ENCODE measurements at regions not wholly inside any gene's neighbourhood (a gene's known extent, or its start where the extent isn't known, plus 50 kb on each side); places are given as distances from the start of the nearest gene placed in this dataset.

DNA sequence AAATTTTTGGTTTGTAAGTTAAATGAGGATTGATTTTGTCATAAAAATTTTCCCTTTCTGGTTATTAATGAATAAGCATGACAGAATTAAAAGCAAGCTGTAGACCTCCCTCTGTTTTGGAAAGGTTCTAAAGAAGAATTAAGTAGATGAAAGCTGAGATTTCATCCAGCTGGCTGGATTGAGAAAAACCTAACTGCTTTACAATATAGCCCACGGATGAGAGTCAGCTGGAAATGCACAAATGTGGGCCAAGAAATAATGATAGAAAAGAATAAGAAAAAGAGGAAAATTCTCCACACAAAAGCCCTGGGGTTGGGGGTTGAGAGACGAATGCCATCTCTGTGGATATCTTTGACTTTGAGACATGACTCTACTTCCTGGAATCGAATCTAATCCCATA lies 631.6 kb downstream of the HDGFL1 start:
- Histone ChIP-seq H3K9me3 (no peaks in the 10 kb centered on the region), H3K27ac (no peak overlapping the region), H3K4me3 (replicated peaks in 1 of 3) (no peak overlapping the region), H3K4me1 (no peaks in the 10 kb centered on the region), H3K36me3 (no peaks in the 10 kb centered on the region), H3K27me3 (no peaks in the 10 kb centered on the region)
- WGBS, 2 donors: 74 to 89% methylated on average over 3 of the region's 3 CpGs
- TF ChIP-seq, protein P1, sequence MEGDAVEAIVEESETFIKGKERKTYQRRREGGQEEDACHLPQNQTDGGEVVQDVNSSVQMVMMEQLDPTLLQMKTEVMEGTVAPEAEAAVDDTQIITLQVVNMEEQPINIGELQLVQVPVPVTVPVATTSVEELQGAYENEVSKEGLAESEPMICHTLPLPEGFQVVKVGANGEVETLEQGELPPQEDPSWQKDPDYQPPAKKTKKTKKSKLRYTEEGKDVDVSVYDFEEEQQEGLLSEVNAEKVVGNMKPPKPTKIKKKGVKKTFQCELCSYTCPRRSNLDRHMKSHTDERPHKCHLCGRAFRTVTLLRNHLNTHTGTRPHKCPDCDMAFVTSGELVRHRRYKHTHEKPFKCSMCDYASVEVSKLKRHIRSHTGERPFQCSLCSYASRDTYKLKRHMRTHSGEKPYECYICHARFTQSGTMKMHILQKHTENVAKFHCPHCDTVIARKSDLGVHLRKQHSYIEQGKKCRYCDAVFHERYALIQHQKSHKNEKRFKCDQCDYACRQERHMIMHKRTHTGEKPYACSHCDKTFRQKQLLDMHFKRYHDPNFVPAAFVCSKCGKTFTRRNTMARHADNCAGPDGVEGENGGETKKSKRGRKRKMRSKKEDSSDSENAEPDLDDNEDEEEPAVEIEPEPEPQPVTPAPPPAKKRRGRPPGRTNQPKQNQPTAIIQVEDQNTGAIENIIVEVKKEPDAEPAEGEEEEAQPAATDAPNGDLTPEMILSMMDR (IDR thresholded peaks at IDR 0.05): no peak
- no peak for TF ChIP-seq POLR2A (IDR thresholded peaks at IDR 0.05)
- intact Hi-C loops (cut with DNase I): no loop called here
- no peak for DNase-seq

DNA sequence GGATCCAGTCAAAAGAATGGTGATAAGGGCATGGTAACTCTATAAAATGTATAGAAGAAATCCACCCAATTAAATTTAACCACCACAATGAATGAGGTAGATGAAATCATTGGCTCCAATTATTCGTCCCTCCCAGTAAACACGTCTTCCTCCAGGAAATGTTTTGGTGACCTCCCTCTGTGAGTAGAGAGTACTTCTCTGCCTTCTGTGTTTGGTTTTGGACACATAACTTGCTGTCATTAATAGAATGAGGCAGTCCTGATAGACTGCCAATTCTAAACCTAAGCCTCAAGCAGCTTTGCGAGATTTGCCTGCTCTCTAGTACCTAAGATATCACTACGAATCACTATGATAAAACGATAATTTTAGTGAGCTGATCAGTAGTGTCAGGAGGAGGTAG lies 632.8 kb downstream of the HDGFL1 start:
- no peaks in the 10 kb centered on the region for H3K27me3 ChIP-seq
- H3K4me3 ChIP-seq (replicated peaks in 1 of 3): no peak overlapping the region
- TF ChIP-seq, protein P1 (IDR thresholded peaks at IDR 0.05): no peak
- TF ChIP-seq POLR2A (IDR thresholded peaks at IDR 0.05): no peak
- no peak for DNase-seq
- H3K9me3 ChIP-seq: no peaks in the 10 kb centered on the region
- intact Hi-C loops (cut with DNase I): no loop called here
- no peak overlapping the region for H3K27ac ChIP-seq
- no peaks in the 10 kb centered on the region for H3K4me1 ChIP-seq
- H3K36me3 ChIP-seq: no peaks in the 10 kb centered on the region
- WGBS, 2 donors: 45 to 80% methylated on average over 5 of the region's 5 CpGs

DNA sequence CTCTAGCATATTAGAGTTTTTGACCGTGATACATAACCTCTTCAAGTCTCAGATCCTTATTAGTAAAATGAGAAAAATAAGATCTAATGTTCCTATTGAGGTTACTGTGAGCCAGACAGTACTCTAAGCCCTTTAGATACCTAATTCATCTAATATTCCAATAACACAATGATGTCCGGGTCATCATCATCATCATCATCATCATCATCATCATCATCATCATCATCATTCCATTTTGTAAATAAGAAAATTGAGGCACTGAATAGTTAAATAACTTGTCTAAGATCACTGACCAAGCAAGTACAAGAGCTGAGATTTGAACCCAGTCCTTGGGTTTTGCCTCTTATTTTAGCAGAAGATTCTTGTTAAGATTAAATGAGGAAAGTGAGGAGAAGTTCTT lies 643.0 kb downstream of the HDGFL1 start:
- intact Hi-C loops (cut with DNase I): no loop called here
- no peaks in the 10 kb centered on the region for H3K36me3 ChIP-seq
- no peaks in the 10 kb centered on the region for H3K9me3 ChIP-seq
- no peak overlapping the region for H3K4me3 ChIP-seq (replicated peaks in 1 of 3)
- H3K27me3 ChIP-seq: no peaks in the 10 kb centered on the region
- DNase-seq: no peak
- no peak for TF ChIP-seq POLR2A (IDR thresholded peaks at IDR 0.05)
- TF ChIP-seq, protein P1 (IDR thresholded peaks at IDR 0.05): no peak
- no peak overlapping the region for H3K27ac ChIP-seq
- WGBS, 2 donors: 44 to 48% methylated on average over 2 of the region's 2 CpGs
- H3K4me1 ChIP-seq: no peaks in the 10 kb centered on the region

DNA sequence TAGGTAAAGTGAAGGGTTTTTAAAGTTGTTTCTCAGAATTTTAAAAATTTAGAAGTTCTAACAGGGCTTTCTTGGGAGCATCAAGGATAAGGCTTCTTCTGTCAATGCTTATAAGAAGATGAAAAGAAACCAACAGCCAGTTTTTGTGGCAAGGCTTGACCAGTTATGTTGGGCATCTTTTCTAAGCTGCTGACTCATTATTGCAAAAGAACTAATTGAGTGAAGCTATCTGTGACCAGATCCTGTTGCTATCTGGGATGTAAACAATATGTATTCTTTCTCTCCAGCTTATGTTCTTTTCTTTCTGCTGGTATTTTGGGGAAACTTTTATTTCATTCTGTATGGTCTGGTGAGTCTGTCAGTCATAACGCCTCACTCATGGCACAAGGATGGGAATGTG lies 643.8 kb downstream of the HDGFL1 start:
- Histone ChIP-seq H3K4me1 (no peaks in the 10 kb centered on the region), H3K4me3 (replicated peaks in 1 of 3) (no peak overlapping the region), H3K9me3 (no peaks in the 10 kb centered on the region), H3K36me3 (no peaks in the 10 kb centered on the region), H3K27me3 (no peaks in the 10 kb centered on the region), H3K27ac (no peak overlapping the region)
- 80 to 93% methylated on average over 1 of the region's 1 CpG for WGBS, 2 donors
- DNase-seq: no peak
- intact Hi-C loops (cut with DNase I): no loop called here
- TF ChIP-seq, protein P1 (IDR thresholded peaks at IDR 0.05): no peak

DNA sequence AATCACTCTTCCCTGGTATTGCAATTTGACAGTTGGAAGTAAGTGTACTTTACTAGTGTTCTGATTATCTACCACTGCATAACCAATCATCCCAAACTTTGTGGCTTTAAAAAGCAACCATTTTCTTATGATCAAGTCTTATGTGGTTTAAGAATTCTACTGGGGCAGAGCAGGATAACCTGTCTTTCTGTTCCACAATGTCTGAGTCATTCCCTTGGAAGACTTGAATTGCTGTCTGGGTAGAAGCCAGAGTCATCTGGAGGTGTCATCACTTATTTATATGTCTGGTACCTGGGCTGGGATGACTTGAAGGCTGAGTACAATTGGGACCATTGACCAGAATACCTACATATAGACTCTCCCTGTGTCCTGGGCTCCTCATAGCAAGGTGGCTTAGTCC lies 644.3 kb downstream of the HDGFL1 start:
- no peak overlapping the region for H3K4me3 ChIP-seq (replicated peaks in 1 of 3)
- H3K27me3 ChIP-seq: no peaks in the 10 kb centered on the region
- no peaks in the 10 kb centered on the region for H3K36me3 ChIP-seq
- DNase-seq: no peak
- no peak overlapping the region for H3K27ac ChIP-seq
- no peaks in the 10 kb centered on the region for H3K9me3 ChIP-seq
- intact Hi-C loops (cut with DNase I): no loop called here
- no peaks in the 10 kb centered on the region for H3K4me1 ChIP-seq
- TF ChIP-seq, protein P1 (IDR thresholded peaks at IDR 0.05): no peak
- no peak for TF ChIP-seq POLR2A (IDR thresholded peaks at IDR 0.05)

Data from thyroid gland (tissue), 4 donors.